Liver (tissue), 8 donors: ENCODE measurements at regions not wholly inside any gene's neighbourhood (a gene's known extent, or its start where the extent isn't known, plus 50 kb on each side); places are given as distances from the start of the nearest gene placed in this dataset.

ENCODE experiments used
- DNase-seq: peaks from one replicate; pipeline ENCODE4 v3.0.0-alpha.2; 2017; ENCODE audit warnings: low spot score
- H3K27ac ChIP-seq, 2 donors: one replicate each; pipeline ENCODE4 v1.7.0; 2013; ENCODE audit warnings: inconsistent platforms in 2 of 2, low read length in 2 of 2, control low read depth in 1 of 2, low read depth in 1 of 2, mild to moderate bottlenecking in 1 of 2
- H3K27me3 ChIP-seq, 4 donors: one replicate each; pipeline versions ENCODE4 v1.6.1 to v1.7.0; 2013; ENCODE audit warnings: low read length in 3 of 4, inconsistent platforms in 1 of 4, mild to moderate bottlenecking in 1 of 4, moderate library complexity in 1 of 4; ENCODE audit not compliant: control insufficient read depth in 4 of 4, insufficient read depth in 4 of 4
- H3K36me3 ChIP-seq, 4 donors: one replicate each; pipeline versions ENCODE4 v1.6.1 to v1.7.0; 2013; ENCODE audit warnings: low read length in 3 of 4, mild to moderate bottlenecking in 3 of 4, low read depth in 1 of 4, moderate library complexity in 1 of 4; ENCODE audit not compliant: control insufficient read depth in 4 of 4, insufficient read depth in 3 of 4
- H3K4me1 ChIP-seq, 4 donors: one replicate each; pipeline versions ENCODE4 v1.6.1 to v1.7.0; 2013; ENCODE audit warnings: low read length in 3 of 4, mild to moderate bottlenecking in 3 of 4, moderate library complexity in 1 of 4; ENCODE audit not compliant: control insufficient read depth in 4 of 4, insufficient read depth in 4 of 4
- H3K4me3 ChIP-seq, 3 donors: one replicate each; pipeline versions ENCODE4 v1.6.1 to v1.7.0; 2013; ENCODE audit warnings: low read length in 3 of 3, control low read depth in 1 of 3, low read depth in 1 of 3, mild to moderate bottlenecking in 1 of 3
- H3K9ac ChIP-seq, 2 donors: one replicate each; pipeline ENCODE4 v1.7.0; 2013; ENCODE audit warnings: low read length in 2 of 2, mild to moderate bottlenecking in 2 of 2, moderate library complexity in 2 of 2, control low read depth in 1 of 2, low read depth in 1 of 2
- H3K9me3 ChIP-seq, 4 donors: one replicate each; pipeline versions ENCODE4 v1.6.1 to v1.7.0; 2013; ENCODE audit warnings: low read length in 3 of 4; ENCODE audit not compliant: control insufficient read depth in 4 of 4
- CTCF ChIP-seq: fragments of 150-350 bp; IDR thresholded peaks from 2 replicates; pipeline ENCODE4 v1.5.1; 2017; ENCODE audit warnings: improper control_type of control experiment, low read depth, low read length; ENCODE audit not compliant: missing input control
- EGR1 ChIP-seq, 2 donors: IDR thresholded peaks; 2 replicates each; pipeline ENCODE4 v1.6.1; 2016 to 2018; ENCODE audit warnings: antibody characterized with exemption in 2 of 2, low read depth in 2 of 2
- FOXA1 ChIP-seq: IDR thresholded peaks from 2 replicates; pipeline ENCODE4 v1.6.1; 2016; ENCODE audit warnings: antibody characterized with exemption
- GABPA ChIP-seq, 2 donors: IDR thresholded peaks in 1 of 2; conservative IDR thresholded peaks in 1 of 2; 2 replicates each; pipeline ENCODE4 v1.6.1; 2016; ENCODE audit warnings: antibody characterized with exemption in 2 of 2, mild to moderate bottlenecking in 1 of 2, moderate library complexity in 1 of 2
- HNF4A ChIP-seq, 2 donors: conservative IDR thresholded peaks; 2 replicates each; pipeline ENCODE4 v1.6.1; 2016; ENCODE audit warnings: antibody characterized with exemption in 2 of 2, mild to moderate bottlenecking in 2 of 2
- HNF4G ChIP-seq: IDR thresholded peaks from 2 replicates; pipeline ENCODE4 v1.6.1; 2016; ENCODE audit warnings: antibody characterized with exemption
- JUND ChIP-seq, 2 donors: IDR thresholded peaks; 2 replicates each; pipeline ENCODE4 v1.6.1; 2016; ENCODE audit warnings: antibody characterized with exemption in 2 of 2
- MAX ChIP-seq: IDR thresholded peaks from 2 replicates; pipeline ENCODE4 v1.6.1; 2016; ENCODE audit warnings: antibody characterized with exemption
- NR2F2 ChIP-seq: IDR thresholded peaks from 2 replicates; pipeline ENCODE4 v1.6.1; 2016; ENCODE audit warnings: antibody characterized with exemption
- RAD21 ChIP-seq, 2 donors: IDR thresholded peaks; 2 replicates each; pipeline ENCODE4 v1.6.1; 2016; ENCODE audit warnings: antibody characterized with exemption in 2 of 2, mild to moderate bottlenecking in 2 of 2
- REST ChIP-seq: IDR thresholded peaks from 2 replicates; pipeline ENCODE4 v1.6.1; 2016; ENCODE audit warnings: antibody characterized with exemption, mild to moderate bottlenecking
- RXRA ChIP-seq, 2 donors: IDR thresholded peaks; 2 replicates each; pipeline ENCODE4 v1.6.1; 2017 to 2018; ENCODE audit warnings: antibody characterized with exemption in 2 of 2, mild to moderate bottlenecking in 1 of 2
- SP1 ChIP-seq: IDR thresholded peaks from 2 replicates; pipeline ENCODE4 v1.6.1; 2018; ENCODE audit warnings: antibody characterized with exemption, mild to moderate bottlenecking
- TAF1 ChIP-seq: conservative IDR thresholded peaks from 2 replicates; pipeline ENCODE4 v1.6.1; 2016; ENCODE audit warnings: antibody characterized with exemption, mild to moderate bottlenecking
- YY1 ChIP-seq: IDR thresholded peaks from 2 replicates; pipeline ENCODE4 v1.6.1; 2016; ENCODE audit warnings: antibody characterized with exemption, mild to moderate bottlenecking
- WGBS: extraction: QIAGEN DNeasy Blood & Tissue Kit; methylation state at CpG from one replicate; pipeline ENCODE4 v1.1.7; 2013; 5-methylcytosine and 5-hydroxymethylcytosine counted together
- donor health status: healthy.
- donor health status: healthy.
- donor health status: healthy.
- donor health status: healthy.
- donor health status: healthy.

GRCh38 chr12:46470036-46470627 is 97.6 kb upstream of the SLC38A2 start (continued):
- TF ChIP-seq REST, result no peak
- no peak for TF ChIP-seq HNF4A (conservative IDR thresholded peaks at IDR 0.05)
- no peak for TF ChIP-seq YY1
- TF ChIP-seq GABPA (IDR thresholded peaks at IDR 0.05 in 1 of 2, conservative IDR thresholded peaks at IDR 0.05 in 1 of 2), result no peak
- TF ChIP-seq HNF4G, result no peak
- no peak for TF ChIP-seq FOXA1
- no peak for TF ChIP-seq JUND (IDR thresholded peaks at IDR 0.05)

- WGBS, result 70% methylated on average over 4 of the region's 4 CpGs
- peaks cover 0 to 11% (median 8%) of the 10 kb centered on the region in 4 donors for H3K4me1 ChIP-seq
- H3K27ac ChIP-seq, result no peak overlapping the region
- no peaks in the 10 kb centered on the region for H3K9me3 ChIP-seq
- H3K27me3 ChIP-seq, result no peaks in the 10 kb centered on the region
- TF ChIP-seq HNF4G (no peak), NR2F2 (no peak), CTCF (no peak), SP1 (no peak)
- H3K36me3 ChIP-seq, result no peaks in the 10 kb centered on the region
- H3K4me3 ChIP-seq, result no peak overlapping the region
- H3K9ac ChIP-seq, result no peak overlapping the region
- DNase-seq, result no peak
Measured at GRCh38 chr12:46468813-46469212, 96.2 kb upstream of the SLC38A2 start.

- H3K27me3 ChIP-seq, result no peaks in the 10 kb centered on the region
- H3K9ac ChIP-seq, result no peak overlapping the region
- H3K4me1 ChIP-seq, result peaks cover 0 to 10% (median 8%) of the 10 kb centered on the region in 4 donors
- H3K36me3 ChIP-seq, result no peaks in the 10 kb centered on the region
- TF ChIP-seq REST, result no peak
- TF ChIP-seq NR2F2, result peak; percentile 34
- peak; percentile 60 to 65 for TF ChIP-seq RXRA (IDR thresholded peaks at IDR 0.05)
- TF ChIP-seq GABPA (IDR thresholded peaks at IDR 0.05 in 1 of 2, conservative IDR thresholded peaks at IDR 0.05 in 1 of 2), result peak in 1 of 2 donors; percentile 23
- peak; percentile 35 for TF ChIP-seq YY1
- TF ChIP-seq CTCF, result peak; percentile 27
- TF ChIP-seq TAF1, result no peak
- TF ChIP-seq RAD21 (IDR thresholded peaks at IDR 0.05), result peak in 1 of 2 donors; percentile 39
- peak; percentile 11 for TF ChIP-seq MAX
- no peak for TF ChIP-seq HNF4G
- TF ChIP-seq SP1, result peak; percentile 58
- TF ChIP-seq EGR1 (IDR thresholded peaks at IDR 0.05; ENCODE audit: low read depth in 2 of 2), result no peak
- TF ChIP-seq HNF4A (conservative IDR thresholded peaks at IDR 0.05), result peak in 1 of 2 donors; percentile 30
- H3K4me3 ChIP-seq, result no peak overlapping the region
- H3K9me3 ChIP-seq, result no peaks in the 10 kb centered on the region
- WGBS, result 52% methylated on average over 6 of the region's 6 CpGs
- no peak overlapping the region for H3K27ac ChIP-seq
- no peak for DNase-seq
Measured at GRCh38 chr12:46468160-46468559, 95.6 kb upstream of the SLC38A2 start.
